Osteoblast (primary cell): ENCODE measurements at regions not wholly inside any gene's neighbourhood (a gene's known extent, or its start where the extent isn't known, plus 50 kb on each side); places are given as distances from the start of the nearest gene placed in this dataset.
A peak's percentile ranks its signal among the peaks of the same experiment; 100 is the strongest.

Source experiments
- DNase-seq: peaks from one replicate; pipeline ENCODE4 v3.0.0; 2011; ENCODE audit warnings: low spot score, mixed read lengths; ENCODE audit not compliant: insufficient read length; ENCODE audit errors: missing footprints
- H2AFZ ChIP-seq: 2 replicates; pipeline ENCODE4 v1.6.0; 2011; ENCODE audit warnings: mild to moderate bottlenecking, low read length
- H3K27ac ChIP-seq: 2 replicates; pipeline ENCODE4 v1.5.1; 2011; ENCODE audit warnings: mild to moderate bottlenecking, low read depth, low read length, moderate library complexity
- H3K27me3 ChIP-seq: 2 replicates; pipeline ENCODE4 v1.6.0; 2012; ENCODE audit warnings: mild to moderate bottlenecking, control low read depth, inconsistent platforms, low read length, moderate library complexity; ENCODE audit not compliant: insufficient read depth
- H3K36me3 ChIP-seq: 2 replicates; pipeline ENCODE4 v1.5.1; 2011; ENCODE audit warnings: mild to moderate bottlenecking, low read length, control low read depth, moderate library complexity; ENCODE audit not compliant: insufficient read depth
- H3K4me1 ChIP-seq: 2 replicates; pipeline ENCODE4 v1.5.1; 2011; ENCODE audit warnings: mild to moderate bottlenecking, low read length, control low read depth, moderate library complexity; ENCODE audit not compliant: insufficient read depth
- H3K4me2 ChIP-seq: 2 replicates; pipeline ENCODE4 v1.6.0; 2011; ENCODE audit warnings: mild to moderate bottlenecking, low read length; ENCODE audit not compliant: insufficient read depth
- H3K4me3 ChIP-seq: fragments of 200-600 bp; sonication (generic); 3 replicates; pipeline ENCODE4 v1.5.1; 2012; ENCODE audit warnings: mild to moderate bottlenecking, low read length, inconsistent platforms; ENCODE audit not compliant: insufficient read depth
- H3K79me2 ChIP-seq: 2 replicates; pipeline ENCODE4 v1.6.0; 2012; ENCODE audit warnings: mild to moderate bottlenecking, low read length, control low read depth, inconsistent platforms; ENCODE audit not compliant: insufficient read depth
- H3K9me3 ChIP-seq: 2 replicates; pipeline ENCODE4 v1.5.1; 2011; ENCODE audit warnings: low read depth, low read length, control low read depth
- H4K20me1 ChIP-seq: 2 replicates; pipeline ENCODE4 v1.6.0; 2012; ENCODE audit warnings: mild to moderate bottlenecking, low read length, control low read depth; ENCODE audit not compliant: insufficient read depth
- TF ChIP-seq, protein P1 (sequence below): IDR thresholded peaks from 2 replicates; pipeline ENCODE4 v1.5.1; 2011; ENCODE audit warnings: mild to moderate bottlenecking, low read depth, low read length, moderate library complexity; ENCODE audit errors: extremely low read depth

DNA sequence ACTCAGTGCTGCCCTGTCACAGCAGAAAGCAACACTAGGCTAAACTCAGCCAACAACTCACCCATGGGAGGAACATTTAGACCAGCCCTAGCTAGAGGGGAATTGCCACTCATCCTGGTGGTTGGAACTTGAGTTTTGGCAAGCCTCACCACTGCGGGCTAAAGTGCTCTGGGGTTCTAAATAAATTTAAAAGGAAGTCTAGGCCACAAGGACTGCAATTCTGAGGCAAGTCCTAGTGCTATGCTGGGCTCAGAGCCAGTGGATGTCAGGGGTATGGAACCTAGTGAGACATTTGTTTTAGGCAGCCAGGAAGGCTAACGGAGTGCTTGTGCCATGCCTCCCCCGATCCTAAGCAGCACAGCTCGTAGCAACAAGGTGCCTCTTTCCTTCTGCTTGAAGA lies 78.0 kb downstream of the RGS13 start:
- no peaks in the 10 kb centered on the region for H3K27me3 ChIP-seq
- H3K4me1 ChIP-seq, result peaks cover 3% of the 10 kb centered on the region
- H3K9me3 ChIP-seq, result no peaks in the 10 kb centered on the region
- H3K4me3 ChIP-seq, result no peak overlapping the region
- no peak for DNase-seq
- no peak overlapping the region for H3K27ac ChIP-seq
- no peaks in the 10 kb centered on the region for H3K79me2 ChIP-seq
- TF ChIP-seq, protein P1, sequence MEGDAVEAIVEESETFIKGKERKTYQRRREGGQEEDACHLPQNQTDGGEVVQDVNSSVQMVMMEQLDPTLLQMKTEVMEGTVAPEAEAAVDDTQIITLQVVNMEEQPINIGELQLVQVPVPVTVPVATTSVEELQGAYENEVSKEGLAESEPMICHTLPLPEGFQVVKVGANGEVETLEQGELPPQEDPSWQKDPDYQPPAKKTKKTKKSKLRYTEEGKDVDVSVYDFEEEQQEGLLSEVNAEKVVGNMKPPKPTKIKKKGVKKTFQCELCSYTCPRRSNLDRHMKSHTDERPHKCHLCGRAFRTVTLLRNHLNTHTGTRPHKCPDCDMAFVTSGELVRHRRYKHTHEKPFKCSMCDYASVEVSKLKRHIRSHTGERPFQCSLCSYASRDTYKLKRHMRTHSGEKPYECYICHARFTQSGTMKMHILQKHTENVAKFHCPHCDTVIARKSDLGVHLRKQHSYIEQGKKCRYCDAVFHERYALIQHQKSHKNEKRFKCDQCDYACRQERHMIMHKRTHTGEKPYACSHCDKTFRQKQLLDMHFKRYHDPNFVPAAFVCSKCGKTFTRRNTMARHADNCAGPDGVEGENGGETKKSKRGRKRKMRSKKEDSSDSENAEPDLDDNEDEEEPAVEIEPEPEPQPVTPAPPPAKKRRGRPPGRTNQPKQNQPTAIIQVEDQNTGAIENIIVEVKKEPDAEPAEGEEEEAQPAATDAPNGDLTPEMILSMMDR, result no peak
- no peaks in the 10 kb centered on the region for H4K20me1 ChIP-seq
- H2AFZ ChIP-seq, result peak overlapping the region; percentile 15
- no peaks in the 10 kb centered on the region for H3K36me3 ChIP-seq
- H3K4me2 ChIP-seq, result no peak overlapping the region

DNA sequence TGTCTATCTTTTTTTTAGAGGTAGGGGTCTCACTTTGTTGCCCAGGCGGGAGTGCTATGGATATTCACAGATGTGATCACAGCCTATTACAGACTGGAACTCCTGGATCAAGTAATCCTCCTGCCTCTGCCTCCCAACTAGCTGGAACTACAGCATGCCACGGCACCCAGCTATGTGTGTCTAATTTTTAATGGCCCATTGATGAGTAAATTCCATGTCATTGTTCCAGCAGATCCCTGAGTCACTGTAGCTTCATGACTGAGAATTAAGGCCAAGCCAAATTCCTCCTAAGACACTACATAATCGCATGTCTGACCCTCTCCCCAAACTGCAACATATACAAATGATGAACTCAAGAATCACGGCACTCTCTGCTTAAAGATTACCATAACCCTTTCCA lies 84.2 kb upstream of the RGS2 start:
- Histone ChIP-seq H3K4me3 (no peak overlapping the region), H3K4me1 (peaks cover 5% of the 10 kb centered on the region), H4K20me1 (no peaks in the 10 kb centered on the region), H3K36me3 (no peaks in the 10 kb centered on the region), H3K27me3 (no peaks in the 10 kb centered on the region), H3K4me2 (peak overlapping the region; percentile 16), H3K27ac (no peak overlapping the region), H2AFZ (peak overlapping the region; percentile 55), H3K9me3 (no peaks in the 10 kb centered on the region), H3K79me2 (no peaks in the 10 kb centered on the region)
- peak; percentile 62 for DNase-seq
- TF ChIP-seq, protein P1, result no peak

DNA sequence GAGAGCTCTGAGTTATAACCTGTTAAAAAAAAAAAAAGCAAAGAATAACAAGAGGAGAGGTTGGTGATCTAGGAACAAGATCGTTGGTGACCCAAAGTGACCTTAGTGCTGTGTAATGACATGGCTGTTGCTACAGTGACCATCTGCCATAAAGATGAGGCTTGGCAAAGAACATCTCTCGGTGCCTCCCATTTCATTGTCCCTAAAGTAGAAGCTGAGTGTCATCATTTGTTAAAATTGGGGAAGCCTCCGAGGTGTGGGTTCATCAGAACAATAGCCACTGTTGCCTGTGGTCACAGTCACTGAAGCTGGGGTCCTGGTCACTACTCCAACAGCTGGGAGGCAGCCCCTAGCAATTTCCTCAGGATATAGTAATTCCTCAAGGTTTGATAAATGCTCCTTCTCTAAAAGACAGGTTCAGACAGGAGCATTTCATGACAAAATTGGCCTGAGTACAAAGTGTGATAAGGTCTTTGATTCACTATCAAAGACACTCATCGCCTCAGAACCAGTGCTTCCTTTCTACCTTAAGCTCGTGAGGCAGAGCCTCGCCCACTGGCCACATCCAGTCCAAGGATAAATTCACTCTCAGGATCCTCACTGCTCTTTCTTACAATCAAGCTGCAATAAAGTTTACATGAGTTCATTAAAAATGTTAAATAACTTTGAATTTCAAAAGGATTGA lies 81.9 kb upstream of the RGS2 start:
- no peaks in the 10 kb centered on the region for H3K27me3 ChIP-seq
- H3K4me3 ChIP-seq, result no peak overlapping the region
- no peaks in the 10 kb centered on the region for H3K36me3 ChIP-seq
- no peaks in the 10 kb centered on the region for H3K9me3 ChIP-seq
- H4K20me1 ChIP-seq, result no peaks in the 10 kb centered on the region
- TF ChIP-seq, protein P1, result no peak
- no peak overlapping the region for H3K4me2 ChIP-seq
- no peak for DNase-seq
- H3K27ac ChIP-seq, result no peak overlapping the region
- H3K79me2 ChIP-seq, result no peaks in the 10 kb centered on the region
- H2AFZ ChIP-seq, result no peak overlapping the region
- peaks cover 5% of the 10 kb centered on the region for H3K4me1 ChIP-seq

DNA sequence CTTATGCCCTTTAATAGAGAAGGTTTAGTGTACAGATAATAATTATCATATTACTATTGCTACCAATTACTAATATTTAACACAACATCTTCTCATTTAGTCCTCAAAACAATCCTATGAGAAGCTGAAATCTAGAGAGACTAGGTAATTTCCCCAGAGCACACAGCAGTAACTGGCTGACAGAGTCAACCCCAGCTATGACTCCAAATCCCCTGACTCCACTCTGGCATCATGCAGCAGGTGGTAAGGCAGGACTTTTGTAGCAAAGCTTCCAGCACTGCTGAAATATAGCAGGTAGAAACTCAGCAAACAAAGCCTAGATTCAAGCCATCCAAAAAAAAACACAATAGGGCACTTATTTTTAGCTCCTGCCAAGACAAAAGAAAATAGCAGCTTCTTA lies 79.3 kb upstream of the RGS2 start:
- Histone ChIP-seq H3K4me1 (peaks cover 5% of the 10 kb centered on the region), H2AFZ (no peak overlapping the region), H3K27ac (no peak overlapping the region)

More for the DNA sequence above, 79.3 kb upstream of the RGS2 start:
- TF ChIP-seq, protein P1, result no peak
- no peaks in the 10 kb centered on the region for H3K9me3 ChIP-seq
- H3K4me3 ChIP-seq, result no peak overlapping the region
- no peaks in the 10 kb centered on the region for H3K36me3 ChIP-seq
- no peaks in the 10 kb centered on the region for H4K20me1 ChIP-seq
- no peaks in the 10 kb centered on the region for H3K27me3 ChIP-seq
- H3K79me2 ChIP-seq, result no peaks in the 10 kb centered on the region
- no peak for DNase-seq
- H3K4me2 ChIP-seq, result no peak overlapping the region
